Caco-2 (cell line): ENCODE measurements at regions not wholly inside any gene's neighbourhood (a gene's known extent, or its start where the extent isn't known, plus 50 kb on each side); places are given as distances from the start of the nearest gene placed in this dataset.

Experiments used
- BruUV-seq: library from RNA; stranded (reverse); fragments of 400-500 nt; replicated peaks from 2 replicates; lab custom pipeline; 2021; lab: Mats Ljungman, UMichigan
- CTCF ChIA-PET: fragments of 300-600 bp; sonication (Branson Sonifier 250); formaldehyde crosslinking; loops from one replicate; lab custom pipeline; 2022; ENCODE audit warnings: antibody characterized with exemption; lab: Charles Lee
- POLR2A ChIA-PET: fragments of 300-600 bp; sonication (Branson Sonifier 250); formaldehyde crosslinking; loops from one replicate; lab custom pipeline; 2022; ENCODE audit warnings: antibody characterized with exemption; lab: Charles Lee
- DNase-seq, 2 experiments: peaks; one replicate each; pipeline versions ENCODE4 v3.0.0 to v3.0.0-alpha.2; 2020 to 2022
- H3K27me3 ChIP-seq: replicated peaks from 2 replicates; pipeline ENCODE4 v1.6.0; 2011; ENCODE audit warnings: low read length; ENCODE audit not compliant: control insufficient read depth, insufficient read depth
- H3K36me3 ChIP-seq: 2 replicates; pipeline ENCODE4 v1.5.1; 2011; ENCODE audit warnings: low read length; ENCODE audit not compliant: control insufficient read depth, insufficient read depth
- H3K4me1 ChIP-seq: fragments of 250-450 bp; sonication (Bioruptor Pico); 2 replicates; pipeline ENCODE4 v1.5.1; 2020; ENCODE audit warnings: mild to moderate bottlenecking
- H3K4me3 ChIP-seq: 2 replicates; pipeline ENCODE4 v1.5.1; 2011; ENCODE audit warnings: low read depth, mild to moderate bottlenecking, control low read depth, low read length
- H3K9me3 ChIP-seq: fragments of 250-450 bp; sonication (Bioruptor Pico); 2 replicates; pipeline ENCODE4 v1.5.1; 2020; ENCODE audit warnings: mild to moderate bottlenecking, moderate library complexity
- H3K27ac Mint-ChIP-seq: one replicate; pipeline ENCODE4 v1.8.0; 2022; ENCODE audit warnings: mixed read lengths; ENCODE audit not compliant: unreplicated experiment
- H3K27me3 Mint-ChIP-seq: one replicate; pipeline ENCODE4 v1.8.0; 2022; ENCODE audit warnings: mixed read lengths; ENCODE audit not compliant: insufficient read depth, unreplicated experiment
- H3K36me3 Mint-ChIP-seq: one replicate; pipeline ENCODE4 v1.8.0; 2022; ENCODE audit warnings: mild to moderate bottlenecking, mixed read lengths; ENCODE audit not compliant: insufficient read depth, unreplicated experiment
- H3K4me1 Mint-ChIP-seq: one replicate; pipeline ENCODE4 v1.8.0; 2022; ENCODE audit warnings: low read depth, mixed read lengths; ENCODE audit not compliant: unreplicated experiment
- H3K4me3 Mint-ChIP-seq: one replicate; pipeline ENCODE4 v1.8.0; 2022; ENCODE audit warnings: mild to moderate bottlenecking, moderate library complexity, mixed read lengths; ENCODE audit not compliant: unreplicated experiment
- H3K9me3 Mint-ChIP-seq: one replicate; pipeline ENCODE4 v1.8.0; 2022; ENCODE audit warnings: mixed read lengths; ENCODE audit not compliant: unreplicated experiment
- CTCF ChIP-seq, 2 experiments: fragments of 200-600 bp in 1 of 2; IDR thresholded peaks; 1 replicate in 1 of 2; 2 replicates in 1 of 2; pipeline versions ENCODE4 v1.5.1 to v1.8.0; 2011 to 2022; ENCODE audit warnings: antibody characterized with exemption in 1 of 2, control low read depth in 1 of 2, inconsistent platforms in 1 of 2, low read depth in 1 of 2, low read length in 1 of 2, mild to moderate bottlenecking in 1 of 2, moderate library complexity in 1 of 2; ENCODE audit not compliant: insufficient read depth in 1 of 2, severe bottlenecking in 1 of 2, unreplicated experiment in 1 of 2
- intact Hi-C: fragments of 100-400 bp; cut with micrococcal nuclease; formaldehyde crosslinking; loops from one replicate; pipeline ENCODE4 v1.10.0; 2022; ENCODE audit not compliant: unreplicated experiment

- no peak overlapping the region for H3K4me3 Mint-ChIP-seq
- BruUV-seq: no TSS peak
- H3K36me3 Mint-ChIP-seq: no peaks in the 10 kb centered on the region
- H3K4me3 ChIP-seq: no peak overlapping the region
- DNase-seq: no peak
- no peaks in the 10 kb centered on the region for H3K36me3 ChIP-seq
- no peaks in the 10 kb centered on the region for H3K9me3 Mint-ChIP-seq
- H3K27me3 Mint-ChIP-seq: peaks cover 19% of the 10 kb centered on the region
- ChIA-PET CTCF (no interaction called here), POLR2A (interaction anchor here (0.6 kb wide), 1 partner anchor 180 kb away, joined by 3 read pairs; no protein-coding TSS in a partner anchor)
- intact Hi-C loops: no loop called here
- peaks cover 1% of the 10 kb centered on the region; the same call in 1 of the 2 replicates for H3K27me3 ChIP-seq
- no peak overlapping the region for H3K27ac Mint-ChIP-seq
- peaks cover 11% of the 10 kb centered on the region; the same call in 1 of the 2 replicates for H3K9me3 ChIP-seq
- TF ChIP-seq CTCF (IDR thresholded peaks at IDR 0.05; ENCODE audit: insufficient read depth in 1 of 2, low read depth in 1 of 2, low read length in 1 of 2, severe bottlenecking in 1 of 2, unreplicated experiment in 1 of 2): no peak
- H3K4me1 ChIP-seq: no peaks in the 10 kb centered on the region
- H3K4me1 Mint-ChIP-seq: no peaks in the 10 kb centered on the region
Measured at GRCh38 chr20:46823753-46824152, 70.9 kb upstream of the EYA2 start.

- no TSS peak for BruUV-seq
- no peaks in the 10 kb centered on the region for H3K36me3 Mint-ChIP-seq
- POLR2A ChIA-PET: no interaction called here
Measured at GRCh38 chr20:46826343-46826984, 68.2 kb upstream of the EYA2 start.

More at GRCh38 chr20:46826343-46826984, 68.2 kb upstream of the EYA2 start:
- Mint-ChIP-seq H3K9me3 (no peaks in the 10 kb centered on the region), H3K4me3 (no peak overlapping the region), H3K27me3 (peaks cover 13% of the 10 kb centered on the region), H3K27ac (no peak overlapping the region), H3K4me1 (no peaks in the 10 kb centered on the region)
- no peak for TF ChIP-seq CTCF (IDR thresholded peaks at IDR 0.05; ENCODE audit: insufficient read depth in 1 of 2, low read depth in 1 of 2, low read length in 1 of 2, severe bottlenecking in 1 of 2, unreplicated experiment in 1 of 2)
- H3K36me3 ChIP-seq: no peaks in the 10 kb centered on the region
- H3K27me3 ChIP-seq: no peaks in the 10 kb centered on the region; the same call in 1 of the 2 replicates
- H3K4me3 ChIP-seq: no peak overlapping the region
- intact Hi-C loops: no loop called here
- H3K9me3 ChIP-seq: peaks cover 11% of the 10 kb centered on the region; the same call in 1 of the 2 replicates
- H3K4me1 ChIP-seq: no peaks in the 10 kb centered on the region
- CTCF ChIA-PET: no interaction called here
- DNase-seq: no peak
